ENCODE measurements at regions not wholly inside any gene's neighbourhood (a gene's known extent, or its start where the extent isn't known, plus 50 kb on each side); places are given as distances from the start of the nearest gene placed in this dataset.
A peak's percentile ranks its signal among the peaks of the same experiment; 100 is the strongest.

GRCh38 chr3:83515123-83515522 lies 1443.7 kb upstream of the CADM2 start:
- no peaks in the 10 kb centered on the region for H3K27me3 ChIP-seq
- H3K9me3 ChIP-seq, result no peaks in the 10 kb centered on the region
- 94% methylated on average over 18 of the region's 18 CpGs for WGBS
- TF ChIP-seq POLR2AphosphoS5 (IDR thresholded peaks at IDR 0.05), result no peak
- TF ChIP-seq CTCF (IDR thresholded peaks at IDR 0.05), result no peak
- TF ChIP-seq POLR2A (IDR thresholded peaks at IDR 0.05), result no peak
- no peak overlapping the region for H3K4me3 ChIP-seq
- DNase-seq (ENCODE audit: low spot score in 2 of 2), result no peak
- H3K36me3 ChIP-seq, result no peaks in the 10 kb centered on the region
- H3K27ac ChIP-seq, result no peak overlapping the region
- no peaks in the 10 kb centered on the region for H3K4me1 ChIP-seq

GRCh38 chr3:83523470-83524073 lies 1435.2 kb upstream of the CADM2 start:
- DNase-seq (ENCODE audit: low spot score in 2 of 2), result no peak
- Histone ChIP-seq H3K9me3 (no peaks in the 10 kb centered on the region), H3K27ac (no peak overlapping the region), H3K27me3 (no peaks in the 10 kb centered on the region), H3K4me1 (no peaks in the 10 kb centered on the region), H3K36me3 (no peaks in the 10 kb centered on the region), H3K4me3 (no peak overlapping the region)
- WGBS, result 20% methylated on average over 7 of the region's 7 CpGs
- TF ChIP-seq POLR2AphosphoS5 (IDR thresholded peaks at IDR 0.05), result no peak
- TF ChIP-seq POLR2A (IDR thresholded peaks at IDR 0.05), result no peak
- no peak for TF ChIP-seq EP300 (IDR thresholded peaks at IDR 0.05)
- peak in 1 of 2 donors; percentile 43 for TF ChIP-seq CTCF (IDR thresholded peaks at IDR 0.05)

GRCh38 chr3:83524901-83525300 lies 1433.9 kb upstream of the CADM2 start:
- 69% methylated on average over 5 of the region's 5 CpGs for WGBS
- no peak overlapping the region for H3K27ac ChIP-seq
- H3K36me3 ChIP-seq, result no peaks in the 10 kb centered on the region
- no peaks in the 10 kb centered on the region for H3K4me1 ChIP-seq
- TF ChIP-seq CTCF (IDR thresholded peaks at IDR 0.05), result no peak
- TF ChIP-seq EP300 (IDR thresholded peaks at IDR 0.05), result no peak
- no peak for TF ChIP-seq POLR2AphosphoS5 (IDR thresholded peaks at IDR 0.05)
- TF ChIP-seq POLR2A (IDR thresholded peaks at IDR 0.05), result no peak
- H3K27me3 ChIP-seq, result no peaks in the 10 kb centered on the region
- DNase-seq (ENCODE audit: low spot score in 2 of 2), result no peak
- no peak overlapping the region for H3K4me3 ChIP-seq
- no peaks in the 10 kb centered on the region for H3K9me3 ChIP-seq

GRCh38 chr3:83559082-83559481 lies 1399.7 kb upstream of the CADM2 start:
- Histone ChIP-seq H3K4me1 (no peaks in the 10 kb centered on the region), H3K36me3 (no peaks in the 10 kb centered on the region), H3K9me3 (no peaks in the 10 kb centered on the region), H3K27ac (no peak overlapping the region), H3K4me3 (no peak overlapping the region), H3K27me3 (no peaks in the 10 kb centered on the region)
- DNase-seq (ENCODE audit: low spot score in 2 of 2), result no peak
- 82% methylated on average over 3 of the region's 3 CpGs for WGBS
- TF ChIP-seq POLR2A (IDR thresholded peaks at IDR 0.05), result no peak
- TF ChIP-seq EP300 (IDR thresholded peaks at IDR 0.05), result no peak
- TF ChIP-seq POLR2AphosphoS5 (IDR thresholded peaks at IDR 0.05), result no peak
- TF ChIP-seq CTCF (IDR thresholded peaks at IDR 0.05), result no peak

GRCh38 chr3:83567935-83568334 lies 1390.9 kb upstream of the CADM2 start:
- Histone ChIP-seq H3K27ac (no peak overlapping the region), H3K36me3 (no peaks in the 10 kb centered on the region), H3K27me3 (no peaks in the 10 kb centered on the region), H3K9me3 (no peaks in the 10 kb centered on the region), H3K4me1 (peaks cover 6% of the 10 kb centered on the region), H3K4me3 (no peak overlapping the region)
- WGBS, result 17% methylated on average over 3 of the region's 3 CpGs
- no peak for DNase-seq (ENCODE audit: low spot score in 2 of 2)
- no peak for TF ChIP-seq POLR2AphosphoS5 (IDR thresholded peaks at IDR 0.05)
- no peak for TF ChIP-seq CTCF (IDR thresholded peaks at IDR 0.05)
- TF ChIP-seq EP300 (IDR thresholded peaks at IDR 0.05), result no peak
- TF ChIP-seq POLR2A (IDR thresholded peaks at IDR 0.05), result no peak

Data from suprapubic skin (tissue), 4 donors.